HG02759 (cell line): ENCODE measurements at regions not wholly inside any gene's neighbourhood (a gene's known extent, or its start where the extent isn't known, plus 50 kb on each side); places are given as distances from the start of the nearest gene placed in this dataset.

ENCODE experiments used
- ATAC-seq: cut with Tn5 transposase; IDR thresholded peaks from one replicate; pipeline ENCODE4 v1.9.1; 2021; ENCODE audit warnings: mild to moderate bottlenecking, moderate library complexity; ENCODE audit not compliant: unreplicated experiment

DNA sequence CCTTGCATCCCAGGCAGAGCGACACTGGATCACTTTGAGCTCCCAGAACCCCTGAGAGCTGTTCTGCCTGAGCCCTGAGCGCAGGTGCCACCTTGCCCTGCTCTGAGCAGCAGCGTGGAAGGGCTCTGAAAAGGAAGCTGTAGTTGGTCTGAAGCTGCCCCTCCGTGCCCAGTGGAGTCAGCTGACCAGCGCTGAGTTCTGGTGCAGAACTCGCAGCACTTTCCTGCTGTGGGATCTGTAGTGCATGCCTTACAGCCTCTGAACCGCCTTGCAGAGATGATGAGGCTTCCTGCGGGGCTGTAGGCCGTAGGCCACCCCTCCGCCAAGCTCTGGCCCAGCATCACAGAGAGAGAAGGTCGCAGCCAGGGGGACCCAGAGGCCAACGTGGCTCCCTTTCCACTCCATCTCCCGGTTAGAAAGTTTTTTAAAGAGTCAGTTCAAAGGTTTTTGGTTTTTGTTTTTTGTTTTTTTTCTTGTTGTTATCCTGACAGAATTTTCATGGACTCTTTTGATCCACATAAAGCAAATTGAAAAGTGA, 158.3 kb upstream of the CST7 start:
- no peak for ATAC-seq

DNA sequence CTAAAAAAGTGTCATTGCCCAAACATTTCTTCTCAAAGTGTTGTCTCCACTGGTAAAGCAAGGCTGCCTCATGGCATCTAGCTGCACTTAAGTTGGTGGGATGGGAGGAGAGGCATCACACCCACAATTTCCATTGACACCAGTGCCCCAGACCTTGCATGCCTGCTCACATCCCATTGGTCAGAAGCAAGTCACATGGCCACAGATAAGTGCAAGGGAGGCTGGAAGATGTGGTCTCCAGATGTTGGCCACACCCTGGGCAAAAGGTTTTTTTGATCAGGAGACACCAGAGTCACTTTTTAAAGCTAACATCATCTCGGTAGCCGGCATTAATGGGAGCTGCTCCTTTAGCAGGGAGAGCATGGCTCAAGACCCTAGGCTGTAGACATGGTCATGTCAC, 157.1 kb upstream of the CST7 start:
- no peak for ATAC-seq

DNA sequence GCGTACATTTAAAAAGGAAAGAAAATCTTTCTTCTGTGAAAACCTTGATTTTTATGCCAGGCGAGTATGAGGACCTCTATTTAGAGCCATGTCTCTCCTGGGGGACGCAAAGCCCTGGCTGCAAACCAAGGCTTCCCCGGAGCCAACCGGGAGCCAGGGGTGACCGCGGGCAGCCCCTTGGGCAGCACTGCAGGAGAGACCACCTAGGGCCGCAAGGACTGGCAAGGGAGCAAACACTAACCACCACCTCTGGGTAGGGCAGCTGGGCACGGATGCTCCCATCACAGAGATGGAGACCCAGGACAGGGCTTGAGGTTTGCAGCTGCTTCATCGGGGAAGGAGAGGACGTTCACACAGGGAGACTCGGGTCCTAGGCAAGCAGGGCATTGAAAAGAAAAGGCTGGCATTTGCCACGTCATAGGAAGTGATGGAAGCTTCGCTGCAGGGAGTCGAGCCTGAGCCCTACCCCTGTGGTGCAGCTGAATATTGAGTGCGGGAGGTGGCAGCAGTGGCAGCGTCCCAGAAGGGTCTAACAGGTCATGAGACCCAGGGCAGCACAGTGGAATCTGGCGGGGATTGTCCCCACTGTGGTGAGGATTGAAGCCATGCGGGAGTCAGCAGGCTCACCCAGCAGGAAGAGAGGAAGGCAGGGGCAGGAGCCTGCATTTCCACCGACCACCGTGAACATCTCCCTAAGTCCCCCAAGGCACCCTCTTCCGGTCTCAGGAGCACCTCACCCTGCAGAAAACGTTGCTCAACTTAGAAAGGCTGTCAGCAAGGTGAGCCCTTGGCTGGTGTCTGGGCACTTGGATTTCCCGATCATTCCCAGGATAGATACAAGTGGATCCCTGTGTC, 156.2 kb upstream of the CST7 start:
- no peak for ATAC-seq

DNA sequence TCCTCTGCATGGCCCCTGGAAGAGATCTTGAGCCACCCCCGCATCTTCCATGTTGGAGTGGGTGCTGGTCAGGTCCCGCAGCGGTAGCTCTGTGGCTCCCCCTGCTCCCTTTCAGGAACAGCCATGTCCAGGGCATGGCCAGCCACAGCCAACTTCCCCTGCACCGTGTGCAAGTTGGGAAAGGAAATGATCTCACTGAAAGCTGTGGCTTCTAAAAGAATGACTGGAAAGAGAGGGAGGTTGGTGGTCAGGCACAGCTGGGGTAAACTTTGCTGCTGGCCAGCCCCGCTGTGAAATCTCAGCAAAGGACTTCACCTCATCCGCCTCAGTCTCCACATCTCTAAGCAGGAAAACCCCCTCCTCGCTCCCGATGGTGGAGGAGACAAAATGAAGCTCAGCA, 153.6 kb upstream of the CST7 start:
- no peak for ATAC-seq

DNA sequence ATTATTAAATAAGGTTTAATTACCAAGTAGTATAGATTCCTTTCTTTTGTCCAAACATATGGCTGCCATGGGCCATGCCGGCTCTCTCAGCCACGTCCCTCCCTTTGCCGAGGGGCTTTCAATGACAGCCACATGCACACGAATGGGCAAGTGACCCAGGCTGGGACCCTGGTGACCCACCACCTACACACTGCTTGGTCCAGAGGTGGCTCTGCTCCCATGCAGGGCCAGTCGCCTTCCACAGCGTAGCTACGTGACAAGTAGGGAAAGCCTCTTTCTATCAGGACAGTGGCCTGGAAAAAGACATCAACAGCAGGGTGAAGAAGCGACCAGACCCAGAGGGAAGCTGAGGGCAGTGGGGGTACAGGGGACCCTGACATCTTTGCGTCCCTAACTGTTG, 152.8 kb upstream of the CST7 start:
- no peak for ATAC-seq

DNA sequence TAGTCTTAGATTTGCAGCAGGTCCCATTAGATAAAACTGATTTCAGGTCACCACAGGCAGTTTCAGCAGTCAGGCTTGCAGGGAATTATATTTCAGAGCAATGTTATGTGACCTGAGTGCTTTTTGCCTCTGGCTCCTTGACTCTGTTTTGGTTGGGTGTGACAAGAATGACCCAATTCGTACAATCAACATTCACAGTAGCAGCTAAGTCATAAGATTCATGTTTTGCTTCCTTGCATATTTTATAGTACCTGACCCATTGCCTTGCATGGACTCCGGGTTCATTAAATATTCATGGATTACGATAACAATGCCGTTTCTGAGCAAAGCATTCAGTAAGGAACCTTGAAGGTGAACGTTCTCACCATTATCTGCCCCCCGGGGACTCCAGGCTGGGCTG, 152.0 kb upstream of the CST7 start:
- ATAC-seq: no peak

DNA sequence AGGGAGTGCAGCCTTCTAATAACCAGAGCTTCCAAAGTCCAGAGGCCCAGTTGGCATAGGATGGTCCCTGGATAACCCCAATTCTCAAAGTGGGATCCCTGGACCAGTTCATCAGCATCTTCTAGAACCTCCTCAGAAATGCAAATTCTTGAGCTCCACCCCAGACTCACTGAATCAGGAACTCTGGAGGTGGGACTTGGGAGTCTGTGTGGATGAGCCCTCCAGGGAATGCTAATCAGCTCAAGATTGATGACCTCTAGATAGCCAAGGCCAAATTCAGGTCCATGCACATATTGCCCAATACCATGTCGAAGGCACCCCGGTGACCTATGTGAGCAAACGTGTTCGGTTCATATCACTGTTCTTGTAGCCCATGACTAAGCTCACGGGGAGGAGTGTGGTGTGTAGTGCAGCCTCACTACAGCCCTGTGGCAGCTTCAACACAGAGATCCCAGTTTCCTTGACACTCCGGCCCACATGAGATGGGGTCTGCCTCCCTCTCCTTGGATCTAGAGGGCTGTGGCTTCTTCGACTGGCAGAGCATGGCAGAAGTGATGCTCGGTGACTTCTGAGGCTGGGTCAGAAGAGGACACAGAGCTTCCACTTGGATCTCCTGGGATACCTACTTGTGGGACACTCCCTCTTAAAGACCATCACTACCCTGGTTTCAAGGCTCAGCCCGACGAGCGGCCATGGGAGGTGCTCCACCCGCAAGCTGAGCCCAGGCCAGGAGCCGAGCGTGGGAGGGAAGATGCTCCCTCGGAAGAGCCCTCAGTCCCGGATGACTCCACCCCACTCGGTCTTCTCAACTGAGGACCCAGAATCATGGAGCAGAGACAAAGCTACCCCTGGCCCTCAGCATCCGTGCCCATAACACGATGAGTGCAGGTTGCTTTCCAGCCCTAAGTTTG, 151.1 kb upstream of the CST7 start:
- no peak for ATAC-seq

DNA sequence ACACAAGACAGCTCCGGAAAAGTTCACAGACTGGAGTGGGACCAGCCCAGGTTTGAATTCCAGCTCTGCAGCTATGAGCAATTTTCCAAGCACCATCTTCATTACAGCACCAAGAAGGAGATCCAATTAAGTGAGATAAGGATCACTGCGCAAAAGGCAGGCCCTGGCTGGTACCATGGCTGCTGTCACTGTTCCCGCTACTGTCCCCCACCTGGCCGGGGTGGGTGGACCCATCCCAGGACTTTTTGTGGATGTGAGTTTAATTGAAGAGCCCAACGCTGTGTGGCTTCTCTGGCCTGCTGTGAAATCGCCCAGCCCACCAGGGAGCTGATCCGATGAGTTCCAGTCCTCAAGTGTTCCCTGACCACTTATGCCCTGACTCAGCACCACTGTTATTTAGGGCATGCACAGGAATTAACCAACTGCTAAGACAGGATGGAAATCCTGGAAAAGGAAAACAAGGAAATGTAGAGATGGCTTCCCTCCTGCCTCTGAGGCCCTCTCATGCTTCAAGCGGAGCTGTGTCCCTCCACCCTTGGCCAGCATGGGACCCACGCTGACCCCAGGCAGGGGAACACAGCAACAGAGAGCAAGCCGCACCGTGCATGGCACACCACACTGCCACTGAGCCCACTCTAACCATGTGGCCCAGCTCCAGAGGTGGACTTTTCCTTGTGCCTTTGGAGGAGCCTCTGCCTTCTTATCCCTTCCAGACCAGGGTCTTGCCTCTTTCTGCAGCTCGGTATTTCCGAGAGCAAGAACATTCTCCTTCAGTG, 150.0 kb upstream of the CST7 start:
- no peak for ATAC-seq

DNA sequence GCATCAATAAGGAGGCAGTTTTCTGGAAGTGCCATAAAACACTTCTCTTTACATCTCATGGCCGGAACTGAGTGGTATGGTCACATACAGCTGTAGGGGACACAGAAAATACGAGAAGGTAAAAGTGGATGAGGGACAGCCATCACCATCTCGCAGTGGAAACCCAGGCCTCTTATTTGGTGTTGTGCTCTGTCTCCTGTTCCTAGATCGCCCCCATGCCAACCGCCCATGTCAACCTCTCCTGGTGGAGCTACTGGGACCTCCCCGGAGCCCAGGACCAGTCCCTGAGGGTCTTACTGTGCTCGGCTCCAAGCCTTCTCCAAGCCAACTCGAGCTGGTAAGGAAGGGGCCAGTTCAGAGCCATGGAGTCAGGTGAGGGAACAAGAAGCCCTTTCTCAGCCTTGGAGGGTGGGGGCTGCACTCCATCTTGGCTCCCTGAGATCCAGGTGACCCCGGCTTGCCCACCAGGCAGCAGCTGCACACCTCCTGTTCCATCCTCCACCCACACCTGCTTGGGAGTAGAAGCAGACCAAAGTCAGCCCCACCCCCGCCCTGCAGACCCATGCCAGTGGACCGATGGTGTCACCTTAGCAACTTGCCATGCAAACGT, 149.0 kb upstream of the CST7 start:
- ATAC-seq: no peak

DNA sequence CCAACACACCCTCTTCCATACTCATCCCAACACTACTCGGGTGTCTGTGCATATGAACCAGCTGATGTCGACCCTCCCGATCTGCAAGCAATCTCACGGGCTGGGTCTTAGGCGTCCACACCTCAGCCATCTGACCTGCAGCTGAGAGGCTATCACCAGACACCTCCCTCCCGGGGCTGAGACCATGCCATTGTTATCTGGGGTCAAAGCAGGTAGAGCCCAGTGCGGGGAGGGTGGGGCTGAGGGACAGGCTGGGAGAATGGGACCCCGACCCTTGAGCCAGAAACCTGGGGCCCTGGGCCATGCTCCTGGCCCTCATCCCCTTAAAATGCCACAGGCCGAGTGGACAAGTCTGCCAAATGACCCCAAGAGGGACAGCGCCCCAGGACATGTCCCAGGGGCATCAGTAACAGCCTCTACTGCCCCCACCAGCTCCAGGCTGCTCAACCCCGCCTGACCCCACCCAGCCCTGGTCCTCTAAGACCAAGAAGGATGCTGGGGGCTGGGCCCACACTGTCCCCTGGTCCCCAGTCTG, 146.7 kb upstream of the CST7 start:
- no peak for ATAC-seq

DNA sequence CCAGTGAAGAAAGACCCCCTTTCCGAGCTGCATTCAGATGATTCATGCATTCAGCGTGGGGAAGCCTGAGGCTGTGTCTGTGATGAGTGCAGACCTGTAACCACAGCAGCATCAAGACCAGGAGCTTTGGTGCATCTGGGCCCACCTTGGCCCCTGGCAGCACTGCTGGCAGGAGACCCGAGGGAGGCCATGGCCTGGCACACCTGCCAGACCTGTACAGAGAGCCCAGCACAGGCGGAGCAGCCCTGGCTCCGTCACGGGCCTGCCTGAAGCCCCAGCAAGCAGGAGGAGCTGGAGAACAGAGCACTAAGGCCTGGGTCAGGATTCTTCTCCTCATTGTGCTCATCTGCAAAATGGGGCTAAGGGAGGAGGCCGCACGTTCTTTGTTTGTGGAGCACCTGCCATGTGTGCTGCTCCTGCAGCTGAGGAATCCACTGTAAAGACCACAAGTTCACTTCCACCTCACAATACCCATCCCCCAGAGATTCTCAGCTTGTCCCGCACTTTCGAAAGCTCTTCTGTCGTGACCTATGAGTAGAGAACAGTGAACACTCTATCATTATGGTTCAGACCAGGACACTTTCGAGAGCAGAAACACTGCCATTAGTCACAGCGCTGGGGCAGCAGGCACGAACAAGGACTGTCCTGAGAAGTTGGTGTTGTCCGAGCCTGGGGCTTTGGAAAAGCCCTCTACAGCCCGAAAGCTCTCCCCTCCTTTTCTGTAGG, 144.4 kb upstream of the CST7 start:
- ATAC-seq: no peak

DNA sequence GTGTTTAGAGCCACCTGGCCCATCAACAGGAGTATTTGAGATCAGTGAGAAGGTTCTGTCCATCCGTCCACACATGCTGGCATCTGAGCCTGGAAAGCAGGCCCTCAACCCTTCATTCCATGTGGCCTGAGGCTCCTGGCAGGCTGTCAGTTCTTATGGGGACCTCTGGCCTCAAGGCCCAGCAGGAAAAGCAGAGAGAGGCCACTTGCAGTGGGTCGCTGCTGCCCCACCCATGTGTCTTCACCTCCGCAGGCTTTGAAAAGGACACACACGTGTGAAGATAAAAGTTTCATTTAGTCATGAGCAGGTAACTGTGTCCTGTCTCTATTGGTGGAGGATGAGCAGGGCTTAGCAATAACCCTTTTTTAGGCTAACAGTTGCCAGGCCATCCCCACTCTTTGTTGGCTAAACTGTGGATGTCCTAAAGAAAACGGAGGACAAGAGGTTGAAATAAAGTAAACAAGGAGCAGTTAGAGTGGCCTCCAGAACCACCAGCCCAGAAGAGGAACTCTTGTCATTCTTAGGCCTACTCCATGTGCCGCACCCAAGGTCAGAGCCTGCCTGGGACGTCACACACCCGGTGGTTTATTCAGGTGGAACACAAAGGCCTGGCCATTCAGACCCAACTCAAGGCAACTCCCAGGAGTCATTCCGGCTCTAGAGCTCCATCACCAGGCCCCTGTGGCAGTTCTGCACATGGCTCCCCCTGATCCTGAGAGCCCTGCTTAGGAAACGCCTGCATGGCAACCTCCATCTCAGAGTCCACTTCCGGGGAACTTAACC, 143.4 kb upstream of the CST7 start:
- ATAC-seq: no peak

DNA sequence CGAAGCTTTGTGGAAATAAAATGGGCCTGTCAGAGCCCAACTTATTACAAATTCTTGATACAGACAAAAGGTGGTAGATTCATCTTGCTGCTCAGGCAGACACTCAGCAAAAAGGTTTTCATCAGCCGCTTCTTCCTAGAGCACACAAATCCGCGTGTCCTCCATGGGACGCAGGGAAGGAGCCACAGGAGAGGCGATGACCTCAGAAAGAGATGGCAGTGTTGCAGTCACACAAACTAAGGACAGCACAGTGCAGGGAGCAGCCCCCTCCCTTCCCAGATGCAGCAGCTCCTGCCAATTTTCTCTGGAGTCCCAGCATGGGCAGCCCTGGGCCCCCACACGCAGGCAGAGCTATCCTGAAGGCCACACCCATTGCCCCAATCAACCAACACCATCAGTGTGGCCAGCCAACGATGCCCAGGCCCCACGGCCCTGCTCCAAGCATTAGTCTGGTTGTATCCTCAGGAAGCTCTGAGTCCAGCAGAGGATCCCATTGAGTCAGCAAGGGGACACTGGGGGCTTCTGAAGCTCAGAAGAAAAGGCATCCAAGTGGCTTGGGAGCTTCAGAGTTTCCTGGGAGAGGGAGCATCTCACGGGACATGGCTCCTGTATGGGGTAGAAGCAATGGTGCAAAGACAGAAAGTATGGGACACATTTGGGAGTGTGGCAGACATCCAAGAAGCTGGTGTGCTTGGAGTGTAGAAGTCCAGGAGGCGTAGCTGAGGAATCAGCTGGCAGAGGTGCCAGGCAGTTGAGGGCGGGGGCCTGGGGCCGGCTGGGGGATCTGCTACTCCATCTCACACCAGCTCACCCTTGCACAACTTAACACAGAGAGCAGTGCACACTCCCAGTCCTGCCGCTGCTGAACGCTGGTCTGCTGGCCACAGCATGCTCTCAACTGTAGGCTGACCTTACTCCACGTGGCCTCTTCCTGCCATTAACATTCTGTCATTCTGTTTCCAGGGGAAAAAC, 142.1 kb upstream of the CST7 start:
- ATAC-seq: no peak

DNA sequence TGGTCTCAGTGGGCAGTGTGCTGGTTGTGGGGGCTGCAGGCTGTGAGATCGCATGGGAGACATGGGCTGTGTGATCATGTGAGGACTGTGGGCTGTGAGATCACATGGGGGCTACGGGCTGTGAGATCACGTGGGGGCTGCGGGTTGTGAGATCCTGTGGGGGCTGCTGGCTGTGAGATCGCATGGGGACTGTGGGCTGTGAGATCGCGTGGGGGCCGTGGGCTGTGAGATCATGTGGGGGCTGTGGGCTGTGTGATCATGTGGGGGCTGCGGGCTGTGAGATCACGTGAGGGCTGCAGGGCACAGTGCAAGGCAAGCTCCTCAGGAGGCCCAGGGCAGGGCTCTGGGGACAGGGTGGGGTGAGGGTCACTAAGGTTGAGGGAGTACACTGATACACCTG, 140.5 kb upstream of the CST7 start:
- ATAC-seq: no peak

DNA sequence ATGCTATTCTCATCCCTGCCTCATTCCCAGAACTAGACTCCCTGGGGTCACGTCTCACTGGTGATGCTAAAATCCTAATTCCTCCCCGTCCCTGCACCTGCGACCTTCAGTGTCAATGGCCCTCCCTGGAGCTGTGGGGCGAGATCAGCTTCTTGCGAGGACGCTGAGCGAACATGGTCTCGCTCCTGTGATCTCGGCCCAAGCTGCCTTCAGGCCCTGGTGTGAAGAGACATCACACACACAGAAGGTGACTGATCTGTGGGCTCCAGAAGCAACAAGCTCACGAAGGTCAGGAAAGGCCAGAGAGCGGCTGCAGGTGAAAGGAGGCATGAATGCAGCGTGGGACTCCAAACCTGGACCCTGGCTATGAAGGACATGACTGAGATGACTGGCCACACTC, 139.5 kb upstream of the CST7 start:
- no peak for ATAC-seq

DNA sequence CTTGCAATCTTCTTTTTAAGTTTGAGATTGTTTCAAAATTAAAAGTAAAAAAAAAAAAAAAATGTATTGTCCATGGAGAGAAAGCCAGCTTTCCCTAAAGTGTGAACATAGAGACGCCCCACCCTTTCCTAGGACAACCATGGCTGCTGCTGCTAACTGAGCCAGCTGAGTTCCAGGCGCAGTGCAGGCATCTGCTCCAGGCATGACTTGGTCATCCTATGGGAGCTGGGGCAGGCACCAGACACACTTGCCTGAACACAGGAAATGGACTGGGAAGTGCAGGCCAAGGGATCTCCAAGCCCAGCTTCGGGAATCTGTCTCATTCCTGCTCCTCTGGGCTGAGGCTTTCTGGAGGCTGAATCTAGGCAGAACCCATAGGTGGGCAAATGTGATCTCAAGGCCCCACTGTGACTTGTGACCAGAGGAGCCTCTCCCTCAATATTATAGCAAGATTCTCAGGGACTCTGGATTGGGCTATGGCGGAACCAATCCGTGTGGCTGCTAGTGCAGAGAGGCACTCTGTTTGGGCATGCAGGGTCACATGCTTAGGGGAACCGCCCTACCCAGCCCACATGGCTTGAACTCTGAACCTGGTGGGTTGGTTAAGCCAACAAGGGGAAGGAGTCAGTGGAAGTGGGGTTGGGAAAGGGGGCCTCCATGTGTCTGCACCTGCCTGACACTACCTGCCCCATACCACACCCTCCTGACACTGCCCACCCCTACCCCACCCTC, 138.2 kb upstream of the CST7 start:
- ATAC-seq: no peak

DNA sequence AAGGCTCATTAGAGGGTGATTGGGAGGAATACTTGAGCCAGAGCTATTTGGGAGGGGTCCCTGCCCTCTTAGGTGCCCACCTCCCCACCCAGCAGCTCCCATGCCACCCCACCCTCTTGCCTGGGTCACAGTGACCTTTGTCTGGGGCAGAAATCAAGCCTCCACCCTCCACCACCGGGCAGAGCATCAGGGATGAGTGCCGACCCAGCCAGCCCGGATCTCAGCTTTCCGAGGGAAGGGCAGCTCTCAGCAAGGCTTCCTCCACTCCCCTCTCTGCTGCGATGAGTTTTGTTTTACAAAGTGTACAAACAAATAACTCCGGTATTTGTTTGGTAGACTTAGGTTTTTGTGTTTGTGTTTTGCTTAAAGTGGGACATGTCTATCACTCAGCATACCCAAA, 136.7 kb upstream of the CST7 start:
- no peak for ATAC-seq
